H54 (cell line): ENCODE measurements at regions not wholly inside any gene's neighbourhood (a gene's known extent, or its start where the extent isn't known, plus 50 kb on each side); places are given as distances from the start of the nearest gene placed in this dataset.
"Not testable (repeated sequence)": the region's sequence is repeated elsewhere in the genome, so short reads cannot be mapped to it uniquely, and the experiment has no call there.

Experiments
- DNase-seq: peaks from one replicate; pipeline ENCODE4 v3.0.0; 2011; ENCODE audit warnings: low spot score, mixed read lengths; ENCODE audit not compliant: insufficient read length
- FAIRE-seq: peaks from 3 replicates; lab custom pipeline; 2011; peaks lifted over from hg19 to GRCh38; lab: Jason Lieb, UNC
- POLR2A ChIP-seq: IDR thresholded peaks from 2 replicates; pipeline ENCODE4 v1.6.1; 2011; ENCODE audit warnings: low read depth, mild to moderate bottlenecking, low read length

GRCh38 chr6:84635081-84635761 lies 129.2 kb downstream of the TBX18 start:
- TF ChIP-seq POLR2A = no peak
- no peak for DNase-seq
- peak; percentile 23 for FAIRE-seq

DNA sequence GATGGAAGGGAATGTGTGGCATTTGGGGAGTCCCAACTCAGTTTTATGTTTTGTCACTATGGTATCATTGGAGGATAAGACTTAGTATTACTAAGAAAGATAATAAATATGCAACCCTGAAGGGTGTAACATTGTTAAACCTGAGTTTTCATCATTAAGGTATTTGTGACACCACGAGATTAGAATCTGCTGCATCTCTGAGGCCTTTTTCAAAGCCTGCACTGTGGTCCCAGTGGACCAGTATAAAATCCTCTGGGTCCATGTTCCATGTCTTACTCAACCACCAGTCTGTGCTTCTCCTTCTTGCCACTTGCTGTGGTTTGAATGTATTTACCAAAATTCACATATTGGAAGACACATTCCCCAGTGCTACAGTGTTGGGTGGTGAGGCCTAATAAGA lies 130.6 kb downstream of the TBX18 start:
- FAIRE-seq = no peak
- no peak for TF ChIP-seq POLR2A
- DNase-seq = no peak

DNA sequence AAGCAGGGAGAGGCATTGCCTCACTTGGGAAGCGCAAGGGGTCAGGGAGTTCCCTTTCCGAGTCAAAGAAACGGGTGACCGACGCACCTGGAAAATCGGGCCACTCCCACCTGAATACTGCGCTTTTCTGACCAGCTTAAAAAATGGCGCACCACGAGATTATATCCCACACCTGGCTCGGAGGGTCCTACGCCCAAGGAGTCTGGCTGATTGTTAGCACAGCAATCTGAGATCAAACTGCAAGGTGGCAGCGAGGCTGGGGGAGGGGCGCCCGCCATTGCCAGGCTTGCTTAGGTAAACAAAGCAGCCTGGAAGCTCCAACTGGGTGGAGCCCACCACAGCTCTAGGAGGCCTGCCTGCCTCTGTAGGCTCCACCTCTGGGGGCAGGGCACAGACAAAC lies 137.9 kb downstream of the TBX18 start:
- not testable (repeated sequence) for FAIRE-seq, DNase-seq

DNA sequence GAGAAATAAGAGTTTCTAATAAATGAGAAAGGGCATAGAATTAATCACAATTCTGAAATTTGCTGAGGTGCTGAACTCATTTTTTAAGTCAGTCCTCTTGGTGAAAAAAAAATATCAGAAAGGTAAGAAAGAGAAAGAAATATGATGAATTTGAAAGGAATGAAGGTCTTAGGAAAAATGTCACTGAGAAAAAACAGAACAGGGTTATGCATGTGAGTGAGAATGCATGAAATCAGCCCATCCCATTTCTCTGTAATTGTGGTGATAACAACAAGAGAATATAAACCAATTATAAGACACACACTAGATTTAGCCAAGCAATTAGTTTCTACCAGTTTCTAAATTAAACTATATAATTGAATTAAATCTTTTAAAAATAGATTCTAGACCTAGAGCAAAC lies 138.9 kb downstream of the TBX18 start:
- no peak for TF ChIP-seq POLR2A
- DNase-seq (no peak), FAIRE-seq (no peak)

DNA sequence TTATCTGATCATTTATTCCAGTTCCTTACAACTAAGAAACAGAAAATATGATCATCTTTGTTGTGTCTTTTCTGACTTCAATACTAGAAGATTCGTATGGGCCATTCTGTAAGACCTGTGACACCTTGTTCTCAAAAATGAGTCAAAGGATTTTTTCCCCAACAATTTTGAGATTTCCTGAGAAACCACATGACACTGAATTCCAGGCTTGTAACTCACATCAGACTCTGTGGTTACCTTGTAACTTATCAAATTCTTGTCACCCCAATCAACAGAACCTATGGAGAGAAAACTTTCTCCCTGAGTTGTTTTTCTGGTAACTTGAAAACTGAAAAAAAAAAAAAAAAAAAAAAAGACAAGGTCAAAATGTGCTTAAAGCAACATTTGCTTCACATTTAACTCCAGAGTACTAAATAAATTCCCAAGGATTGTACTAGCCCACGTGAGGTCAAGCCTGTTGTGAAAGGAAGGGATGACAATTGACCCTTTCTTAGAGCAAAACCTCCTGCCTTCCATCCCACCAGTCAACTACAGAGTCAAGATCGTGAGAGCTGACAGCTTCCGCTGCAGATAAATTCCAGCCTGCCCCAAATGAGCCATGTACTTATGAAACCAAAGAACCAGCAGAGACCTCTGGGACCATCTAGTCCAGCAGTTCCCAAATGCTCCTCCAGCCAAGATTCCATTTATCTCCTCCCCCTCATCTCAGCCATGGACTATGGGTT lies 140.3 kb downstream of the TBX18 start:
- no peak for TF ChIP-seq POLR2A
- peak; percentile 39 for DNase-seq
- FAIRE-seq = peak; percentile 97

- DNase-seq = peak; percentile 28
- TF ChIP-seq POLR2A = no peak
These were observed 145.6 kb downstream of the TBX18 start for GRCh38 chr6:84618836-84619235.

GRCh38 chr6:84618046-84618752 lies 146.2 kb downstream of the TBX18 start:
- no peak for TF ChIP-seq POLR2A
- DNase-seq = no peak
- FAIRE-seq = no peak

More at GRCh38 chr6:84618836-84619235, 145.6 kb downstream of the TBX18 start:
- peak; percentile 99 for FAIRE-seq

DNA sequence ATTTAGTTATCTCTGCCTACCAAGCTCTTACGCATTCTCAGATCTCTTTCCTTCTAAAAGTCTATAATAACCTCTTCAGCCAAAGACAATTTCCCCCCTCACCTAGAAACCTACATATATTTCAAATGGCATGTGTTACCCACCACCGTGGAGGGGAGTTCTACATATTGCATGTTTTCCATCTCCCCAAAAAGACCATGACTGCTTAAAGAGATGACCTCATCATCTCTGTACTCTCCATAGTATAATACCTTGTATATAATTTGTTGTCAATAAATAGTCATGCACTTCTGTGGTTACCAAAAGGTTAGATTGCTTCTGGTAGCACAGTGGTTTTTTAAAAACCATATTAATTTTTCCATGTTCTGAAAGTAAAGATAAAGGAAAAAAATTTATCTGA lies 148.4 kb downstream of the TBX18 start:
- no peak for TF ChIP-seq POLR2A
- no peak for FAIRE-seq

DNA sequence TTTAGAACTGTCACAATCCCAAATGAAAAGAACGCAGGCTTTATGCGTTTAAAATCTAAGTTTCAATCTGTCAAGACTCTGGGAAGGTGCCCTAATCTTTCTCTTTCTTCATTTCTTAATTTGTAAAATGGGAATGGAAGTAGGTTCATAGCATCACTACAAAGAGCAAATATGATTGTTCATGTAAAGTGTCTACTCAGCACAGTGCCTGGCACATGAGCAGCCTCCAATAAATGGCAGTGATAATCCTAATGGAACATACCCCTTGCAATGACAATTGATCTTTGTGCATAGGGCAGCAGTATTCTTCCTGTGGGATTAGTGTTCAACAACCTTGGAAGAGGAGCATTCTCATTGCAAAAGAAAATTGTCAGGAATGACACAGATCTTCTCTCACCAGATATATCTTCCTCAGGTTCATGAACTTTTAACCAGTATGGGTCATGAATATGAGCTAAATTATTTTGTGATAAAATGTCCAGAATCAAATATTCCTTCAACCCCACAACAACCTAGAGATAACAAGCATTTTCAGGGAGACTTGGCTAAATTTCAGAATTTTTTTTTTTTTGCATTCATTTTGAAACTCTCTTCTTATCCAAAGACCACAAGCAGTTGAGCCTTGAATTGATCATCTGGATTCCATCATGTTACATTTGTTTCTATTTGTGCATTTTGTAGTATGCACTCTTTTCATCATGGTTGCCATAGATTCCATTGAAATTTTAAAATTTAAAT lies 149.1 kb downstream of the TBX18 start:
- no peak for TF ChIP-seq POLR2A
- peak; percentile 23 for FAIRE-seq
- DNase-seq = no peak

More for the DNA sequence above, 148.4 kb downstream of the TBX18 start:
- no peak for DNase-seq

DNA sequence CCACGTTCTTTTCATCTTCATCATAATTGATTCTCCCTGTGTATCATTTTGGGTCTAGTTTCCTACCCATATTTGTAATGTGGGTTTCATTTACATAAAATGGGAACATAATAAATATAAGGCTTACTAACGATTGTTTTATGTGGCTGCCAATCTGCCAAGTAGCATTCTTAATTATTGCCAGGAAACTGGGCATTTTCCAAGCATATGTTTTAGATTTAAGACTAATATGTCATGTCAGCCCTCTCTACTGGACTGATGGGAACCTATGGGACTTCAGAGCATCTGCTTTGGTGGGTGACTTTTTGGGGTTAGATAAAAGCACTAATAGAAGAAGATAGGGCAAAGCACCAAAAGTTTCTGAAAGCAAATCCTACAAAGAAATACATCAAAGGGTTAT lies 157.5 kb downstream of the TBX18 start:
- no peak for DNase-seq
- no peak for TF ChIP-seq POLR2A
- no peak for FAIRE-seq

- no peak for TF ChIP-seq POLR2A
- DNase-seq = no peak
- no peak for FAIRE-seq
These were observed 159.1 kb downstream of the TBX18 start for GRCh38 chr6:84605298-84605697.

- FAIRE-seq (no peak), DNase-seq (no peak)
- no peak for TF ChIP-seq POLR2A
These were observed 163.0 kb downstream of the TBX18 start for GRCh38 chr6:84601366-84601765.

GRCh38 chr6:84599991-84600390 lies 164.4 kb downstream of the TBX18 start:
- no peak for DNase-seq
- FAIRE-seq = no peak
- TF ChIP-seq POLR2A = no peak
